Fibroblast of lung (primary cell): ENCODE measurements at regions not wholly inside any gene's neighbourhood (a gene's known extent, or its start where the extent isn't known, plus 50 kb on each side); places are given as distances from the start of the nearest gene placed in this dataset.

Experiments
- DNase-seq, 2 donors: peaks; one replicate each; pipeline versions ENCODE4 v3.0.0 to v3.0.0-alpha.2; 2010; ENCODE audit warnings: low read depth in 2 of 2
- H2AFZ ChIP-seq: 2 replicates; pipeline ENCODE4 v1.5.1; 2012; ENCODE audit warnings: low read length, control low read depth, inconsistent platforms
- H3K27ac ChIP-seq: 2 replicates; pipeline ENCODE4 v1.5.1; 2011; ENCODE audit warnings: low read length, control low read depth; ENCODE audit not compliant: insufficient read depth
- H3K27me3 ChIP-seq: 2 replicates; pipeline ENCODE4 v1.5.1; 2011; ENCODE audit warnings: mild to moderate bottlenecking, low read length; ENCODE audit not compliant: control insufficient read depth, insufficient read depth
- H3K36me3 ChIP-seq: 2 replicates; pipeline ENCODE4 v1.5.1; 2011; ENCODE audit warnings: low read length; ENCODE audit not compliant: control insufficient read depth, insufficient read depth
- H3K4me1 ChIP-seq: 2 replicates; pipeline ENCODE4 v1.5.1; 2011; ENCODE audit warnings: low read length; ENCODE audit not compliant: control insufficient read depth, insufficient read depth; ENCODE audit errors: extremely low read depth
- H3K4me2 ChIP-seq: 2 replicates; pipeline ENCODE4 v1.5.1; 2011; ENCODE audit warnings: low read length, control low read depth; ENCODE audit not compliant: insufficient read depth; ENCODE audit errors: extremely low read depth
- H3K4me3 ChIP-seq, 4 experiments: fragments of 200-600 bp in 1 of 4; sonication (generic) in 1 of 4; replicated peaks in 1 of 4; 2 replicates each; pipeline ENCODE4 v1.5.1; 2011 to 2016; ENCODE audit warnings: low read length in 4 of 4, low read depth in 3 of 4, mild to moderate bottlenecking in 3 of 4, control low read depth in 2 of 4, inconsistent platforms in 1 of 4, mixed read lengths in 1 of 4; ENCODE audit not compliant: insufficient read depth in 1 of 4; ENCODE audit errors: control extremely low read depth in 1 of 4
- H3K79me2 ChIP-seq: 2 replicates; pipeline ENCODE4 v1.5.1; 2012; ENCODE audit warnings: mild to moderate bottlenecking, low read length, inconsistent platforms; ENCODE audit not compliant: control insufficient read depth, insufficient read depth
- H3K9ac ChIP-seq: 2 replicates; pipeline ENCODE4 v1.5.1; 2011; ENCODE audit warnings: mild to moderate bottlenecking, low read length, control low read depth; ENCODE audit not compliant: insufficient read depth
- H3K9me3 ChIP-seq: 2 replicates; pipeline ENCODE4 v1.5.1; 2012; ENCODE audit warnings: low read depth, low read length; ENCODE audit not compliant: control insufficient read depth, insufficient read depth
- H4K20me1 ChIP-seq: 2 replicates; pipeline ENCODE4 v1.5.1; 2011; ENCODE audit warnings: low read length; ENCODE audit not compliant: control insufficient read depth, insufficient read depth; ENCODE audit errors: extremely low read depth
- EZH2 ChIP-seq: IDR thresholded peaks from 2 replicates; pipeline ENCODE4 v1.5.1; 2012; ENCODE audit warnings: low read length, control low read depth, mild to moderate bottlenecking; ENCODE audit errors: missing control alignments
- TF ChIP-seq, protein P1 (sequence below), 2 donors: IDR thresholded peaks in 1 of 2; conservative IDR thresholded peaks in 1 of 2; 1 replicate in 1 of 2; 2 replicates in 1 of 2; pipeline ENCODE4 v1.5.1; 2011 to 2012; ENCODE audit warnings: low read length in 2 of 2, control low read depth in 1 of 2, inconsistent platforms in 1 of 2, low read depth in 1 of 2, mild to moderate bottlenecking in 1 of 2

DNA sequence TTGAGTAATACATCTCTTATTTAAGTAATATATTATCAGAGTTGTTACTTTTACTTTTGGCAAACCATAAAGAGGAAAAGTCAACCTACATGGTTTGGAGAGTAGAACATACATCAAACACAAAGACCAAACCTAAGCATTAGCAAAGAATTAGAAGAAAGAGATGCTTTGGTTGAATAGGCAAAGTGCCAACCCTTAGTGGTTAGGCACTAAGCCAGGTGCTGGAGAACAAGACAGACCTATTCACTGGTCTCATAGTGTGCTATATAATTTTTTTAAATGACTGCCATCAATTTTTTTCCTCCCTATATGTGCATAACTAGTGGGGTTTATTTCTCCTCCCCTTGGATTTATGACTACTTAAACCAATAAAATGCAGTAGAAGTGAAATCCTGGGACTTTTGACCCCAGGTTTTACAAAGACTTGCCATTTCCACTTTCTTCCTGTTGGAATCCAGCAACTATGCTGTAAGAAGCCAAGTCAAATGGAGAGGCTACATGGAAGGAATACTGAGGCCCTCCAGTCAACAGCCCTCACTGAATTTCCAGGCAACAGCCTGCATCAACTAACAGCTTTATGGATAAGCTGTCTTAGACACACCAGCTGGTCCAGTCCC lies 69.8 kb upstream of the HAO2 start:
- no peak overlapping the region for H3K27ac ChIP-seq
- H3K9me3 ChIP-seq, result no peaks in the 10 kb centered on the region
- no peaks in the 10 kb centered on the region for H3K4me1 ChIP-seq
- no peaks in the 10 kb centered on the region for H4K20me1 ChIP-seq
- H2AFZ ChIP-seq, result no peak overlapping the region
- no peaks in the 10 kb centered on the region for H3K36me3 ChIP-seq
- no peak overlapping the region for H3K9ac ChIP-seq
- DNase-seq, result peak; percentile 36 to 81
- H3K27me3 ChIP-seq, result peaks cover 2% of the 10 kb centered on the region
- TF ChIP-seq EZH2, result no peak
- TF ChIP-seq, protein P1, sequence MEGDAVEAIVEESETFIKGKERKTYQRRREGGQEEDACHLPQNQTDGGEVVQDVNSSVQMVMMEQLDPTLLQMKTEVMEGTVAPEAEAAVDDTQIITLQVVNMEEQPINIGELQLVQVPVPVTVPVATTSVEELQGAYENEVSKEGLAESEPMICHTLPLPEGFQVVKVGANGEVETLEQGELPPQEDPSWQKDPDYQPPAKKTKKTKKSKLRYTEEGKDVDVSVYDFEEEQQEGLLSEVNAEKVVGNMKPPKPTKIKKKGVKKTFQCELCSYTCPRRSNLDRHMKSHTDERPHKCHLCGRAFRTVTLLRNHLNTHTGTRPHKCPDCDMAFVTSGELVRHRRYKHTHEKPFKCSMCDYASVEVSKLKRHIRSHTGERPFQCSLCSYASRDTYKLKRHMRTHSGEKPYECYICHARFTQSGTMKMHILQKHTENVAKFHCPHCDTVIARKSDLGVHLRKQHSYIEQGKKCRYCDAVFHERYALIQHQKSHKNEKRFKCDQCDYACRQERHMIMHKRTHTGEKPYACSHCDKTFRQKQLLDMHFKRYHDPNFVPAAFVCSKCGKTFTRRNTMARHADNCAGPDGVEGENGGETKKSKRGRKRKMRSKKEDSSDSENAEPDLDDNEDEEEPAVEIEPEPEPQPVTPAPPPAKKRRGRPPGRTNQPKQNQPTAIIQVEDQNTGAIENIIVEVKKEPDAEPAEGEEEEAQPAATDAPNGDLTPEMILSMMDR (conservative IDR thresholded peaks at IDR 0.05 in 1 of 2, IDR thresholded peaks at IDR 0.05 in 1 of 2; ENCODE audit: low read depth in 1 of 2, low read length in 2 of 2), result no peak
- no peak overlapping the region for H3K4me2 ChIP-seq
- no peaks in the 10 kb centered on the region for H3K79me2 ChIP-seq
- H3K4me3 ChIP-seq, result no peak overlapping the region

DNA sequence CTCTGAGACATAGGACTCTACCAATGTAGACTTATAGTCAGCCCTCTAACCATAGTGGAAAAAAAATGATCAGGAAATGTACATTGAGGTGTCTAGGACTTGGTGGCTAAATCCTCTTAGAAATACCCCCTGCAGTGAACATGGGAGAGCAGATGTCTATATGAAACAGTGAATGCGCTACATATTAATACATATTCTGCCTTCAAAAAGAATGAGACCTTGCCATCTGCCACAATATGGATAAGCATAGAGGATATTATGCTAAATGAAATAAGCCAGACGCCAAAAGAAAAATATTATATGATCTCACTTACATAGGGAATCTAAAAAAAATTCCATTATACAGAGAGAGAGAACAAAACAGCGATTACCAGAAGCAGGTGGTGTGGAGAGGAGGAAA lies 66.6 kb upstream of the HAO2 start:
- DNase-seq, result no peak
- Histone ChIP-seq H2AFZ (no peak overlapping the region), H3K4me2 (no peak overlapping the region), H4K20me1 (no peaks in the 10 kb centered on the region), H3K27me3 (peaks cover 3% of the 10 kb centered on the region), H3K79me2 (no peaks in the 10 kb centered on the region), H3K27ac (no peak overlapping the region), H3K4me3 (no peak overlapping the region), H3K36me3 (no peaks in the 10 kb centered on the region), H3K9ac (no peak overlapping the region), H3K9me3 (no peaks in the 10 kb centered on the region), H3K4me1 (no peaks in the 10 kb centered on the region)
- TF ChIP-seq, protein P1 (conservative IDR thresholded peaks at IDR 0.05 in 1 of 2, IDR thresholded peaks at IDR 0.05 in 1 of 2; ENCODE audit: low read depth in 1 of 2, low read length in 2 of 2), result no peak
- no peak for TF ChIP-seq EZH2

DNA sequence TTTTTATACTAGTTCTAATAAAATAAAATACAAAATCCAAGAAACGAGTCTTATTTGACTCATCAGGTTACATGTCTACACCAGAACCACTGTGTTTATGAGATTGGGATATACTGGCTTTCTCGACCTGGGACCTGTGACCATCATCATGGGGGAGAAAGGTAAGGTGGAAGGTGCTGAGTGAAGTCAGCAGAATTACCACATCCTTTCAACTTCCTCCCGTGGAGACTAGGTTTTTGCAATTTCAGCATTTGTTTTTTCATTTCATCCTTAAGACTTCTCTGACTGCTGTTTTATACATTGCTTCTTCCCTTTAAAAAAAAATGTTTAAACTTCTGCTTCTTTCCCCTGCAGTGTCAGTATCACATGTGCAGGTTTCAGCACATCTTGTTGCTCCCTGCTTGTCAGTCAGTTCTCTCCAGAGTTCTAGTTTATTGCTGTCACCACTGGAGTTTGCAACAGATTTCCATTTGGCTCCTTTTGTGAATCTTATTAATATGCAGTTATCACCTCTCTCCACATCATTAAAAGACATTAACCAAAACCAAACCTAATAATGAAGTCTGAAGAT lies 60.4 kb upstream of the HAO2 start:
- no peaks in the 10 kb centered on the region for H3K79me2 ChIP-seq
- H3K4me1 ChIP-seq, result no peaks in the 10 kb centered on the region
- no peaks in the 10 kb centered on the region for H3K36me3 ChIP-seq
- no peaks in the 10 kb centered on the region for H3K9me3 ChIP-seq
- TF ChIP-seq, protein P1 (conservative IDR thresholded peaks at IDR 0.05 in 1 of 2, IDR thresholded peaks at IDR 0.05 in 1 of 2; ENCODE audit: low read depth in 1 of 2, low read length in 2 of 2), result no peak
- TF ChIP-seq EZH2, result no peak
- no peak overlapping the region for H3K4me2 ChIP-seq
- H3K9ac ChIP-seq, result no peak overlapping the region
- no peak overlapping the region for H3K27ac ChIP-seq
- no peak overlapping the region for H2AFZ ChIP-seq
- H4K20me1 ChIP-seq, result no peaks in the 10 kb centered on the region
- peaks cover 2% of the 10 kb centered on the region for H3K27me3 ChIP-seq
- no peak for DNase-seq
- H3K4me3 ChIP-seq, result no peak overlapping the region
